Naive thymus-derived CD4-positive, alpha-beta T cell (primary cell): ENCODE measurements at regions not wholly inside any gene's neighbourhood (a gene's known extent, or its start where the extent isn't known, plus 50 kb on each side); places are given as distances from the start of the nearest gene placed in this dataset.

Experiments
- ATAC-seq: fragments of 150-1000 bp; cut with Tn5 transposase; 2 replicates; pipeline ENCODE4 v1.10.0; 2021; ENCODE audit warnings: mild to moderate bottlenecking, moderate library complexity
- CTCF ChIA-PET: fragments of 350-600 bp; sonication (Branson Sonifier 250); formaldehyde crosslinking; loops from one replicate; lab custom pipeline; 2021; ENCODE audit warnings: antibody characterized with exemption; lab: Charles Lee
- POLR2A ChIA-PET: fragments of 350-600 bp; sonication (Branson Sonifier 250); formaldehyde crosslinking; loops from one replicate; lab custom pipeline; 2021; ENCODE audit warnings: antibody characterized with exemption, inconsistent platforms; lab: Charles Lee
- DNase-seq, 9 donors: peaks; one replicate each; pipeline versions ENCODE4 v3.0.0 to v3.0.0-alpha.2; 2020 to 2022; ENCODE audit warnings: mixed read lengths in 1 of 9
- H3K27ac ChIP-seq: one replicate; pipeline ENCODE4 v1.7.0; 2013; ENCODE audit warnings: mild to moderate bottlenecking, low read depth, low read length, moderate library complexity
- H3K27me3 ChIP-seq, 2 donors: one replicate each; pipeline ENCODE4 v1.7.0; 2013; ENCODE audit warnings: low read length in 2 of 2, mild to moderate bottlenecking in 2 of 2, moderate library complexity in 2 of 2; ENCODE audit not compliant: control insufficient read depth in 2 of 2, insufficient read depth in 2 of 2
- H3K36me3 ChIP-seq, 3 experiments: 1 replicate in 2 of 3; 2 replicates in 1 of 3; pipeline ENCODE4 v1.7.0; 2013; ENCODE audit warnings: low read length in 3 of 3, mild to moderate bottlenecking in 3 of 3, moderate library complexity in 1 of 3; ENCODE audit not compliant: insufficient read depth in 3 of 3, control insufficient read depth in 2 of 3
- H3K4me1 ChIP-seq, 2 donors: one replicate each; pipeline ENCODE4 v1.7.0; 2013; ENCODE audit warnings: low read length in 2 of 2, mild to moderate bottlenecking in 2 of 2, moderate library complexity in 1 of 2; ENCODE audit not compliant: control insufficient read depth in 2 of 2, insufficient read depth in 2 of 2
- H3K4me3 ChIP-seq: 2 replicates; pipeline ENCODE4 v1.7.0; 2013; ENCODE audit warnings: mild to moderate bottlenecking, low read length
- H3K9me3 ChIP-seq, 3 experiments: 1 replicate in 2 of 3; 2 replicates in 1 of 3; pipeline ENCODE4 v1.7.0; 2013; ENCODE audit warnings: low read length in 3 of 3; ENCODE audit not compliant: control insufficient read depth in 2 of 3
- H3K27ac Mint-ChIP-seq, 9 donors: one replicate each; pipeline ENCODE4 v1.8.0; 2020 to 2022; ENCODE audit warnings: mixed read lengths in 9 of 9, mild to moderate bottlenecking in 8 of 9, moderate library complexity in 5 of 9, inconsistent platforms in 2 of 9
- H3K27me3 Mint-ChIP-seq, 5 donors: one replicate each; pipeline ENCODE4 v1.8.0; 2021 to 2022; ENCODE audit warnings: mixed read lengths in 5 of 5, mild to moderate bottlenecking in 1 of 5
- H3K36me3 Mint-ChIP-seq, 5 donors: one replicate each; pipeline ENCODE4 v1.8.0; 2020 to 2022; ENCODE audit warnings: mixed read lengths in 5 of 5, mild to moderate bottlenecking in 3 of 5, inconsistent platforms in 1 of 5
- H3K4me1 Mint-ChIP-seq, 7 donors: one replicate each; pipeline ENCODE4 v1.8.0; 2020 to 2022; ENCODE audit warnings: mixed read lengths in 7 of 7, mild to moderate bottlenecking in 3 of 7, inconsistent platforms in 1 of 7
- H3K4me3 Mint-ChIP-seq, 10 donors: one replicate each; pipeline ENCODE4 v1.8.0; 2020 to 2022; ENCODE audit warnings: mild to moderate bottlenecking in 10 of 10, mixed read lengths in 10 of 10, moderate library complexity in 6 of 10, inconsistent platforms in 2 of 10
- H3K9me3 Mint-ChIP-seq, 11 donors: one replicate each; pipeline ENCODE4 v1.8.0; 2020 to 2022; ENCODE audit warnings: mixed read lengths in 11 of 11, mild to moderate bottlenecking in 4 of 11, inconsistent platforms in 1 of 11, moderate library complexity in 1 of 11
- intact Hi-C, 2 donors: fragments of 100-400 bp; cut with micrococcal nuclease; formaldehyde crosslinking; loops; one replicate each; pipeline ENCODE4 v1.15.1; 2023

GRCh38 chr3:102068327-102068726, 219.0 kb downstream of the NFKBIZ start:
- Histone ChIP-seq H3K9me3 (no peaks in the 10 kb centered on the region), H3K4me1 (no peaks in the 10 kb centered on the region), H3K27me3 (no peaks in the 10 kb centered on the region), H3K27ac (no peak overlapping the region), H3K4me3 (no peak overlapping the region), H3K36me3 (no peaks in the 10 kb centered on the region)
- Mint-ChIP-seq H3K4me1 (peaks cover 0 to 26% (median 10%) of the 10 kb centered on the region in 7 donors), H3K27me3 (no peaks in the 10 kb centered on the region), H3K27ac (no peak overlapping the region), H3K9me3 (peaks cover 0 to 2% (median 0%) of the 10 kb centered on the region in 11 donors), H3K4me3 (no peak overlapping the region), H3K36me3 (peaks cover 0 to 4% (median 3%) of the 10 kb centered on the region in 5 donors)
- DNase-seq (no peak), ATAC-seq (no peak)
- intact Hi-C loops: no loop called here
- ChIA-PET CTCF (no interaction called here), POLR2A (interaction anchor here (0.8 to 0.9 kb wide), 2 partner anchors 10 to 13 kb away, joined by 3 read pairs; no protein-coding TSS in a partner anchor)

GRCh38 chr3:102068736-102069135, 219.4 kb downstream of the NFKBIZ start:
- Histone ChIP-seq H3K9me3 (no peaks in the 10 kb centered on the region), H3K36me3 (no peaks in the 10 kb centered on the region), H3K27ac (no peak overlapping the region), H3K4me3 (no peak overlapping the region), H3K4me1 (no peaks in the 10 kb centered on the region), H3K27me3 (no peaks in the 10 kb centered on the region)
- DNase-seq (no peak), ATAC-seq (no peak)
- Mint-ChIP-seq H3K36me3 (peaks cover 0 to 4% (median 3%) of the 10 kb centered on the region in 5 donors), H3K27me3 (no peaks in the 10 kb centered on the region), H3K9me3 (peaks cover 0 to 2% (median 0%) of the 10 kb centered on the region in 11 donors), H3K4me1 (peaks cover 0 to 22% (median 6%) of the 10 kb centered on the region in 7 donors), H3K27ac (no peak overlapping the region), H3K4me3 (no peak overlapping the region)
- ChIA-PET CTCF (no interaction called here), POLR2A (interaction anchor here (0.8 to 1.0 kb wide), 2 partner anchors 9 to 10 kb away, joined by 3 to 4 read pairs; no protein-coding TSS in a partner anchor)
- intact Hi-C loops: no loop called here

GRCh38 chr3:102069211-102069662, 219.9 kb downstream of the NFKBIZ start:
- intact Hi-C loops: no loop called here
- Mint-ChIP-seq H3K9me3 (peaks cover 0 to 6% (median under 1%) of the 10 kb centered on the region in 11 donors), H3K27ac (no peak overlapping the region), H3K4me3 (no peak overlapping the region), H3K36me3 (peaks cover 0 to 7% (median 5%) of the 10 kb centered on the region in 5 donors), H3K27me3 (no peaks in the 10 kb centered on the region), H3K4me1 (peaks cover 0 to 22% (median 3%) of the 10 kb centered on the region in 7 donors)
- Histone ChIP-seq H3K4me3 (no peak overlapping the region), H3K27me3 (no peaks in the 10 kb centered on the region), H3K36me3 (no peaks in the 10 kb centered on the region), H3K9me3 (no peaks in the 10 kb centered on the region), H3K27ac (no peak overlapping the region), H3K4me1 (peaks cover 0 to under 1% of the 10 kb centered on the region in 2 donors)
- CTCF ChIA-PET: no interaction called here
- ATAC-seq (no peak), DNase-seq (no peak)
- POLR2A ChIA-PET: interaction anchor here (1.0 kb wide), 1 partner anchor 9 kb away, joined by 4 read pairs; no protein-coding TSS in a partner anchor

- CTCF ChIA-PET: no interaction called here
- H3K27ac ChIP-seq: no peak overlapping the region
- no peaks in the 10 kb centered on the region for H3K9me3 ChIP-seq
- no peak for DNase-seq
- Mint-ChIP-seq H3K4me3 (no peak overlapping the region), H3K4me1 (peaks cover 12 to 58% (median 47%) of the 10 kb centered on the region in 7 donors), H3K27ac (peak overlapping the region in 3 of 9 donors; percentile 20 to 66 (median 42)), H3K36me3 (peaks cover 0 to 22% (median 8%) of the 10 kb centered on the region in 5 donors), H3K9me3 (peaks cover 0 to 20% (median 3%) of the 10 kb centered on the region in 11 donors), H3K27me3 (no peaks in the 10 kb centered on the region)
- intact Hi-C loops: loop anchor here (5.0 kb wide), 2 partner anchors 37 to 138 kb away; no protein-coding TSS in a partner anchor
- no peak overlapping the region for H3K4me3 ChIP-seq
- H3K4me1 ChIP-seq: peaks cover 0 to 34% of the 10 kb centered on the region in 2 donors
- POLR2A ChIA-PET: interaction anchor here (0.9 to 1.3 kb wide), 2 partner anchors 9 to 289 kb away, joined by 3 read pairs; no protein-coding TSS in a partner anchor
- ATAC-seq: no peak
- no peaks in the 10 kb centered on the region for H3K36me3 ChIP-seq
- no peaks in the 10 kb centered on the region for H3K27me3 ChIP-seq
These were observed 225.6 kb downstream of the NFKBIZ start for GRCh38 chr3:102074946-102075345.

GRCh38 chr3:102078401-102078800, 229.1 kb downstream of the NFKBIZ start:
- H3K27ac ChIP-seq: peak overlapping the region; percentile 74
- Mint-ChIP-seq H3K9me3 (peaks cover 0 to 30% (median 6%) of the 10 kb centered on the region in 11 donors), H3K36me3 (peaks cover 0 to 30% (median 8%) of the 10 kb centered on the region in 5 donors), H3K27ac (peak overlapping the region; percentile 85 to 99 (median 97)), H3K4me3 (peak overlapping the region in 9 of 10 donors; percentile 5 to 82 (median 67)), H3K4me1 (peaks cover 16 to 85% (median 72%) of the 10 kb centered on the region in 7 donors), H3K27me3 (peaks cover 0 to 4% (median 0%) of the 10 kb centered on the region in 5 donors)
- H3K9me3 ChIP-seq: no peaks in the 10 kb centered on the region
- POLR2A ChIA-PET: interaction anchor here (0.7 to 3.3 kb wide), 17 partner anchors 9 to 299 kb away, joined by 3 to 28 read pairs (median 4); partner anchors contain the start of genes NFKBIZ and NXPE3
- no peaks in the 10 kb centered on the region for H3K27me3 ChIP-seq
- CTCF ChIA-PET: interaction anchor here (0.5 to 3.2 kb wide), 5 partner anchors 19 to 266 kb away, joined by 3 to 11 read pairs (median 4); no protein-coding TSS in a partner anchor
- ATAC-seq (no peak), DNase-seq (no peak)
- H3K36me3 ChIP-seq: no peaks in the 10 kb centered on the region
- intact Hi-C loops: loop anchor here (2.0 to 5.0 kb wide), 4 partner anchors 20 to 141 kb away; no protein-coding TSS in a partner anchor
- H3K4me3 ChIP-seq: no peak overlapping the region
- H3K4me1 ChIP-seq: peaks cover 0 to 44% of the 10 kb centered on the region in 2 donors

- Mint-ChIP-seq H3K27ac (peak overlapping the region; percentile 85 to 99 (median 97)), H3K4me1 (peaks cover 16 to 84% (median 72%) of the 10 kb centered on the region in 7 donors)
- POLR2A ChIA-PET: interaction anchor here (0.6 to 3.3 kb wide), 30 partner anchors 9 to 300 kb away, joined by 3 to 28 read pairs (median 5); partner anchors contain the start of genes NFKBIZ and NXPE3
These were observed 229.8 kb downstream of the NFKBIZ start for GRCh38 chr3:102078854-102079808.

More at GRCh38 chr3:102078854-102079808, 229.8 kb downstream of the NFKBIZ start:
- Mint-ChIP-seq H3K27me3 (peaks cover 0 to 4% (median 0%) of the 10 kb centered on the region in 5 donors), H3K9me3 (peaks cover 0 to 28% (median 6%) of the 10 kb centered on the region in 11 donors), H3K4me3 (peak overlapping the region; percentile 47 to 82 (median 70)), H3K36me3 (peaks cover 1 to 30% (median 6%) of the 10 kb centered on the region in 5 donors)
- intact Hi-C loops: loop anchor here (1.0 to 5.0 kb wide), 6 partner anchors 20 to 230 kb away; partner anchors contain the start of gene NFKBIZ (in 1 of the 2)
- ATAC-seq: peak; percentile 72
- H3K36me3 ChIP-seq: no peaks in the 10 kb centered on the region
- peak overlapping the region; percentile 74 for H3K27ac ChIP-seq
- peak in 6 of 9 donors; percentile 36 to 64 (median 50) for DNase-seq
- H3K4me3 ChIP-seq: peak overlapping the region; percentile 27
- CTCF ChIA-PET: interaction anchor here (0.5 to 3.2 kb wide), 7 partner anchors 19 to 266 kb away, joined by 3 to 11 read pairs (median 3); no protein-coding TSS in a partner anchor
- H3K4me1 ChIP-seq: peaks cover 0 to 44% of the 10 kb centered on the region in 2 donors
- no peaks in the 10 kb centered on the region for H3K27me3 ChIP-seq
- H3K9me3 ChIP-seq: no peaks in the 10 kb centered on the region
